Endothelial cell (in vitro differentiated cells): ENCODE measurements at regions not wholly inside any gene's neighbourhood (a gene's known extent, or its start where the extent isn't known, plus 50 kb on each side); places are given as distances from the start of the nearest gene placed in this dataset.

Source experiments
- DNase-seq: peaks from one replicate; pipeline ENCODE4 v3.0.0; 2021; ENCODE audit warnings: low spot score
- H3K27ac Mint-ChIP-seq: one replicate; pipeline ENCODE4 v1.8.0; 2021; ENCODE audit warnings: mixed read lengths, inconsistent platforms; ENCODE audit not compliant: unreplicated experiment
- H3K27me3 Mint-ChIP-seq: one replicate; pipeline ENCODE4 v1.8.0; 2021; ENCODE audit warnings: mild to moderate bottlenecking, moderate library complexity, mixed read lengths, inconsistent platforms; ENCODE audit not compliant: unreplicated experiment
- H3K36me3 Mint-ChIP-seq: one replicate; pipeline ENCODE4 v1.8.0; 2021; ENCODE audit warnings: mild to moderate bottlenecking, low read depth, mixed read lengths, inconsistent platforms; ENCODE audit not compliant: unreplicated experiment
- H3K4me1 Mint-ChIP-seq: one replicate; pipeline ENCODE4 v1.8.0; 2021; ENCODE audit warnings: mild to moderate bottlenecking, mixed read lengths, inconsistent platforms; ENCODE audit not compliant: unreplicated experiment
- H3K4me3 Mint-ChIP-seq: one replicate; pipeline ENCODE4 v1.8.0; 2021; ENCODE audit warnings: mild to moderate bottlenecking, mixed read lengths, inconsistent platforms; ENCODE audit not compliant: unreplicated experiment
- H3K9me3 Mint-ChIP-seq: one replicate; pipeline ENCODE4 v1.8.0; 2021; ENCODE audit warnings: mixed read lengths, inconsistent platforms; ENCODE audit not compliant: unreplicated experiment
- TF ChIP-seq, protein P1 (sequence below): fragments of 200-600 bp; sonication (generic); IDR thresholded peaks from one replicate; pipeline ENCODE4 v1.5.0; 2021; ENCODE audit warnings: antibody characterized with exemption; ENCODE audit not compliant: unreplicated experiment

DNA sequence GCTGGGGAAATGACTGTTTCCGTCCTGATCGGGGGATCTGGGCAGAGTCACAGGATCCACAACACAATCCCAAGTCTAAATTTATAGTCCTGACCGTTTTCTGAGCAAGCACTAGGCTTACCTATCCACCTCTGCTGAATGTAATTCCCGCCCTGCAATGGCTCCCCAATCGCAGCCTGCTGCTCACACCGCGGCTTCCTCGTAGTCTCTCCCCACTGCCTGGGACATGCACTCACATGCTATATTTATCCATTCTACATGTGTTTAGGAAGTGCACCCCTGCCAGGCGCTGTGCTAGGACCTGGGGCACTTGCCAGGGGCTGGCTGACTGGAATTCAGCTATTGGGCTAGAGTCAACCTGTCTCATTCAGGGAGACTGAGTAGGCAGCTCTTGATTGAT, 246.6 kb upstream of the CSF3R start:
- H3K27ac Mint-ChIP-seq = no peak overlapping the region
- H3K27me3 Mint-ChIP-seq = peaks cover 5% of the 10 kb centered on the region
- no peak for DNase-seq
- H3K36me3 Mint-ChIP-seq = peaks cover 3% of the 10 kb centered on the region
- no peak overlapping the region for H3K4me3 Mint-ChIP-seq
- H3K4me1 Mint-ChIP-seq = peaks cover 2% of the 10 kb centered on the region
- no peaks in the 10 kb centered on the region for H3K9me3 Mint-ChIP-seq
- TF ChIP-seq, protein P1, sequence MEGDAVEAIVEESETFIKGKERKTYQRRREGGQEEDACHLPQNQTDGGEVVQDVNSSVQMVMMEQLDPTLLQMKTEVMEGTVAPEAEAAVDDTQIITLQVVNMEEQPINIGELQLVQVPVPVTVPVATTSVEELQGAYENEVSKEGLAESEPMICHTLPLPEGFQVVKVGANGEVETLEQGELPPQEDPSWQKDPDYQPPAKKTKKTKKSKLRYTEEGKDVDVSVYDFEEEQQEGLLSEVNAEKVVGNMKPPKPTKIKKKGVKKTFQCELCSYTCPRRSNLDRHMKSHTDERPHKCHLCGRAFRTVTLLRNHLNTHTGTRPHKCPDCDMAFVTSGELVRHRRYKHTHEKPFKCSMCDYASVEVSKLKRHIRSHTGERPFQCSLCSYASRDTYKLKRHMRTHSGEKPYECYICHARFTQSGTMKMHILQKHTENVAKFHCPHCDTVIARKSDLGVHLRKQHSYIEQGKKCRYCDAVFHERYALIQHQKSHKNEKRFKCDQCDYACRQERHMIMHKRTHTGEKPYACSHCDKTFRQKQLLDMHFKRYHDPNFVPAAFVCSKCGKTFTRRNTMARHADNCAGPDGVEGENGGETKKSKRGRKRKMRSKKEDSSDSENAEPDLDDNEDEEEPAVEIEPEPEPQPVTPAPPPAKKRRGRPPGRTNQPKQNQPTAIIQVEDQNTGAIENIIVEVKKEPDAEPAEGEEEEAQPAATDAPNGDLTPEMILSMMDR = no peak

DNA sequence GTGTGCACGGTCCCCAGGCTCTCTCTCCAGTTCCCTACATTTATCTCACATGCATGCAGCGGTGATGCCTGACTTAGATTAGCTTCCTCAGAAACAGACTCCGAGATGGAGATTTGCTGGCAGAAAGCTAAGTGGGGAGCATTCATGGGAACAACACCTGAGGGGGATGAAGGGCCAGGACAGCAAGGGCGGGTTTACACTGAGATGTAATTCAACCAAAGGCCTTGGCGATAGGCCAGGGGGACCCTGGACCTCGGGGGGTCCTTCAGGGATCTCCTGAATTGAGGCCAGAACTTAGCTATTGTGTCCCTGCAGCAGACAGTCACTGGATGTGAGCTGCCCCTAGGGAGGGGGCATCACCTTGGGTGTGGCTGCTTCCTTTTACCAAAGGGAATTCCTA, 246.1 kb upstream of the CSF3R start:
- H3K27me3 Mint-ChIP-seq = peaks cover 3% of the 10 kb centered on the region
- peak overlapping the region; percentile 19 for H3K4me3 Mint-ChIP-seq
- H3K36me3 Mint-ChIP-seq = peaks cover 3% of the 10 kb centered on the region
- no peaks in the 10 kb centered on the region for H3K9me3 Mint-ChIP-seq
- H3K4me1 Mint-ChIP-seq = no peaks in the 10 kb centered on the region
- no peak for DNase-seq
- TF ChIP-seq, protein P1 = no peak
- H3K27ac Mint-ChIP-seq = no peak overlapping the region

DNA sequence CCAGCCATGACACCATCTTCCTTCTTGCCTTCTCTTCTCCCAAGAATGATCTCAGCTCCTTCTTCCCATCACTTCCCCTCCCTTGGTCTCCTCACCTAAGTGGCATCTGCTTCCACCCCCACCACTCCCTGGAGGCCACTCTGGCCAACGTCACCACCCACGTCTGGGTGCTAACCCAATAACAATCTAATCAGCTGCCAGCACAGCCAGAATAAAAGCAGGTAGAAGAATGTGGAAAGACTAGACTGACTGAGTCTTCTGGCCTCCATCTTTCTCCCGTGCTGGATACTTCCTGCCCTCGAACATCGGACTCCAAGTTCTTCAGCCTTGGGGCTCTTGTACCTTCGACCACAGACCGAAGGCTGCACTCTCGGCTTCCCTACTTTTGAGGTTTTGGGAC, 245.3 kb upstream of the CSF3R start:
- DNase-seq = no peak
- Mint-ChIP-seq H3K27ac (no peak overlapping the region), H3K36me3 (peaks cover 3% of the 10 kb centered on the region), H3K27me3 (peaks cover 3% of the 10 kb centered on the region), H3K4me3 (no peak overlapping the region), H3K9me3 (no peaks in the 10 kb centered on the region), H3K4me1 (no peaks in the 10 kb centered on the region)
- TF ChIP-seq, protein P1 = no peak

DNA sequence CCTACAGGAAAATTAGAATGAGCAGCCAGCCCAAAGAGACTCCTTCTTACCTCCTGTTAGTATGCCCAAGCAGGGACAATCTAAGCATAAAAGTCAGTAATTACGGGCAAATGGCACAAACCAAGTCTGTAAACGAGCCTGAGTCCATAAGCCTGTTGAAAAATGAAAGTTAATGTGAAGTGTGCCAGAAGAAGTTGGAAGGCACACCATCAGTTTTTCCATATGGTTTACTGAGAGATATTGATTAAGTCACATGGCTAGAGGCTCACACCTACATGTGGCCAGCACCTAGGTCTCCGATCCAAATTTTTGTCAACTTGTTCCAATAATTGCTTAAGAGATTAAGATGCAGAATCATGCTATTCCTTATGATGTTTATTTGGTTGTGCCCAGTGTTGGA, 242.4 kb upstream of the CSF3R start:
- no peaks in the 10 kb centered on the region for H3K4me1 Mint-ChIP-seq
- TF ChIP-seq, protein P1 = no peak
- H3K4me3 Mint-ChIP-seq = no peak overlapping the region
- peaks cover 3% of the 10 kb centered on the region for H3K36me3 Mint-ChIP-seq
- H3K9me3 Mint-ChIP-seq = no peaks in the 10 kb centered on the region
- H3K27ac Mint-ChIP-seq = no peak overlapping the region
- peaks cover 6% of the 10 kb centered on the region for H3K27me3 Mint-ChIP-seq
- DNase-seq = no peak

DNA sequence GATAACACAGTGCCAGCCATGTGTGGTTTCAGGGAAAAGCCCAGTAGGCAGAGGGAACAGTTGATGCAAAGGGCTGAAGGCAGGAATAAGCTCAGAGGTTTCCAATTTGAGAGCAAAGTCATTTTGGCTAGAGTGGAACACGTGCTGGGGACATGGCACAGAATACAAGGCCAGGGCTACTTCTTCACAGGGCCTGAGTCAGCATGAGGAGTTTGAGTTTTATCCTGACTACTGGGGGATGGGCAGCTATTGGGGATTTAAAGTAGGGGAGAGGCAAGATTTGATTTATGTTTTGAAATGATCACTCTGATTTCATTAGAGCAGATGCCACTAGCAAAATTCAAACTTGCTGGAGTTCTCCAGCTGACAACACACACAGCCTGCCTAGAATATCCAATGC, 241.1 kb upstream of the CSF3R start:
- Mint-ChIP-seq H3K9me3 (no peaks in the 10 kb centered on the region), H3K4me1 (no peaks in the 10 kb centered on the region), H3K4me3 (no peak overlapping the region), H3K36me3 (peaks cover 2% of the 10 kb centered on the region), H3K27ac (no peak overlapping the region), H3K27me3 (peaks cover 6% of the 10 kb centered on the region)
- no peak for DNase-seq
- TF ChIP-seq, protein P1 = no peak
